ENCODE measurements at regions not wholly inside any gene's neighbourhood (a gene's known extent, or its start where the extent isn't known, plus 50 kb on each side); places are given as distances from the start of the nearest gene placed in this dataset.

GRCh38 chr7:54349229-54349628 lies 192.9 kb upstream of the VSTM2A start:
- DNase-seq (ENCODE audit: insufficient read length, low spot score): no peak
- no peak for FAIRE-seq
- TF ChIP-seq CTCF (IDR thresholded peaks at IDR 0.05; ENCODE audit: insufficient read depth, missing control alignments): no peak

GRCh38 chr7:54354436-54354835 lies 187.7 kb upstream of the VSTM2A start:
- FAIRE-seq (no peak), DNase-seq (ENCODE audit: insufficient read length, low spot score) (no peak)
- TF ChIP-seq CTCF (IDR thresholded peaks at IDR 0.05; ENCODE audit: insufficient read depth, missing control alignments): no peak

- FAIRE-seq (no peak), DNase-seq (ENCODE audit: insufficient read length, low spot score) (no peak)
- no peak for TF ChIP-seq CTCF (IDR thresholded peaks at IDR 0.05; ENCODE audit: insufficient read depth, missing control alignments)
Observed at GRCh38 chr7:54355842-54356241, 186.3 kb upstream of the VSTM2A start.

GRCh38 chr7:54360075-54360840 lies 181.9 kb upstream of the VSTM2A start:
- FAIRE-seq (no peak), DNase-seq (ENCODE audit: insufficient read length, low spot score) (no peak)
- no peak for TF ChIP-seq CTCF (IDR thresholded peaks at IDR 0.05; ENCODE audit: insufficient read depth, missing control alignments)

GRCh38 chr7:54390565-54390964 lies 151.6 kb upstream of the VSTM2A start:
- FAIRE-seq (no peak), DNase-seq (ENCODE audit: insufficient read length, low spot score) (no peak)
- no peak for TF ChIP-seq CTCF (IDR thresholded peaks at IDR 0.05; ENCODE audit: insufficient read depth, missing control alignments)

- no peak for DNase-seq (ENCODE audit: insufficient read length, low spot score)
- no peak for FAIRE-seq
- no peak for TF ChIP-seq CTCF (IDR thresholded peaks at IDR 0.05; ENCODE audit: insufficient read depth, missing control alignments)
Observed at GRCh38 chr7:54392935-54393334, 149.2 kb upstream of the VSTM2A start.

- FAIRE-seq: no peak
- no peak for TF ChIP-seq CTCF (IDR thresholded peaks at IDR 0.05; ENCODE audit: insufficient read depth, missing control alignments)
Observed at GRCh38 chr7:54394834-54395233, 147.3 kb upstream of the VSTM2A start.

More at GRCh38 chr7:54394834-54395233, 147.3 kb upstream of the VSTM2A start:
- DNase-seq (ENCODE audit: insufficient read length, low spot score): no peak
